Motor neuron (in vitro differentiated cells): ENCODE measurements at regions not wholly inside any gene's neighbourhood (a gene's known extent, or its start where the extent isn't known, plus 50 kb on each side); places are given as distances from the start of the nearest gene placed in this dataset.

Source experiments
- ATAC-seq, 8 experiments: fragments of 200-7000 bp; cut with Tn5 transposase; replicated peaks in 6 of 8; 2 replicates each; pipeline ENCODE4 v1.8.0; 2021; ENCODE audit warnings: mild to moderate bottlenecking in 8 of 8, moderate library complexity in 8 of 8
- H3K27ac ChIP-seq, 2 donors: fragments of 250-450 bp; sonication (Bioruptor Pico); 2 replicates each; pipeline ENCODE4 v1.9.0; 2021; ENCODE audit warnings: antibody characterized with exemption in 2 of 2, mild to moderate bottlenecking in 2 of 2, moderate library complexity in 1 of 2
- H3K4me1 ChIP-seq, 2 donors: fragments of 250-450 bp; sonication (Bioruptor Pico); replicated peaks in 1 of 2; 2 replicates each; pipeline ENCODE4 v1.6.1; 2021; ENCODE audit warnings: antibody characterized with exemption in 2 of 2, mild to moderate bottlenecking in 2 of 2, moderate library complexity in 1 of 2
- H3K4me3 ChIP-seq, 5 donors: fragments of 250-450 bp; sonication (Bioruptor Pico); 2 replicates each; pipeline ENCODE4 v1.9.0; 2021; ENCODE audit warnings: antibody characterized with exemption in 5 of 5, mild to moderate bottlenecking in 5 of 5, moderate library complexity in 4 of 5
- WGBS, 10 experiments: fragments of 450-650 bp; shearing (Covaris generic); methylation state at CpG; one replicate each; pipeline ENCODE4 v1.0.0; 2022; 5-methylcytosine and 5-hydroxymethylcytosine counted together
- in situ Hi-C, 9 experiments: fragments of 400-800 bp; cut with MboI; loops; one replicate each; pipeline ENCODE4 v1.15.0; 2021; ENCODE audit warnings: low sequenced_read_pairs in 9 of 9, low pct_unique_long_range_greater_than_20kb in 2 of 9; ENCODE audit not compliant: unreplicated experiment in 9 of 9

DNA sequence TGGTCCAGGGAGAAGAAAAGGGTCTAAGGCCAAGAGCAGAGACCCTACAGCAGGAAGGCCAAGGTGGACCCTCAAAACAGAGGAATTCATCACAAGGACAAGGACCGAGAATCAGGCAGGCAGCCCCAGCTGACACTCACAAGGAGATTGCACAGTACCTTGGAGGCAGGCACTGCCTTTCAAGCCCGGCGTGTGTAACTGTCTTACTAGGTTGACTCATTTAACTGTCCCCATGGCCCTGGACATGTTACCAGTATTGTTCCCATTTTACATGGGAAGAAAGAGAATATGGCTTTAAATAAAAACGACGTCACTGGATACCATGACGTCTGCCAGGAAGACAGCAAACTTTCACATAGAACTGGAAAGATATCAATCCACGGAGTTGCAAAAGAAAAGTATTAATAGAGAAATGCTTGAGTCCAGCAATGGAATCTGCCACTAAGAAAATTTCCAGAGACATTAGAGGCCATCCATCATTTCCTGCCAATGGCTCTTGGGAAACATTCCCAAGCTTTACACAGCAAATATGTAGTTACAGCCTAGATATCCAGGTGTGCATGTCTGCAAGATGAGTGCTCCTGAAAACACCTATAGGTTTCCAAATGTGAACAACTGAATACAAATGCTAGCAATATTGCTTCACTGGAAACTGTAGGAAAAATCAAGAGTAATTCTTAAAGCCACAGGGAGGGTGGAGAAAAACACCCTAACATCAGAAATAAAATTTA is 111.5 kb upstream of the RPS6KA2 start:
- ATAC-seq: peak in 3 of 8 experiments; percentile 3 to 39 (median 8)
- 61 to 100% (median 81%) methylated on average over 2 to 7 of the region's 7 CpGs; no CpG with 5 or more reads in 3 of the 10 experiments for WGBS, 10 experiments
- in situ Hi-C loops: no loop called here
- H3K4me3 ChIP-seq: no peak overlapping the region
- peaks cover 38 to 45% of the 10 kb centered on the region in 2 donors for H3K4me1 ChIP-seq
- no peak overlapping the region for H3K27ac ChIP-seq

DNA sequence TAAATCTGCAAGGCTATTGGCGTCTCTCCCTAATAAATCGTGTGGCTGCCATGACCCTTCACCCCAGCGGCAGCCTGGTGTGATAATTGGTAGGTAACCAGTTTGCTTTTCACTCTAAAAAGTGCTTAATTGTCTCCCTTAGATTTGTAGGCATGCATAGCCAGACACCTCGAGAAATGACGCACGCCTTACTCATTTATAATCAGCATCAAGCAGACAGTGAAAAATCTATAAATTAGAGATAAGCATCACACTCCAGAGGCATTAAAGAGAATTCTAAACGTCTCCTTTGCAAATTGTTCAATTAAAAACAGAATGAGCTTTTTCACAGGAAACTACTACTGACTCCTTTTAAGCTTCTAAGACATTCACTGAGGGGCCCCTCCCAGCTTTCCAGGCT is 110.2 kb upstream of the RPS6KA2 start:
- ATAC-seq: peak in 5 of 8 experiments; percentile 47 to 83 (median 66)
- in situ Hi-C loops: no loop called here
- H3K27ac ChIP-seq: no peak overlapping the region

DNA sequence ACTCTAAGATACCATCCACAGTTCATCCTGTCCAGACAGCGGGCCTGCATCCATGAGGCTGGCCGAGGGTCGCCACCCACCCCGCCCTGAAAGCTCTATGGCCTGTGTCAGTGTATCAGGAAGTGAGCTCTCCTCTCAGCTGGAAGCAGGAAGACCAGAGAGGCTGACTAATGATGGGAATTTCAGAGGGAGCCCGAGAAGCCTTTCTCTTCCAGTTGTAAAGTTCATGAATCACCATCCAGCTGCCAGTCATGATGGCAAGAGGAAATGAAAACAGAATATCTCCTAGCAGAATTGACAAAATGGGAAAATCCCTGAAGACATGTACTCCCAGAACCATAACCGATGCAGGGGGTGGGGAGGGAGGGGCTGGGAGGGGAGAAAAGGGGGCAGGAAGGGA is 109.6 kb upstream of the RPS6KA2 start:
- in situ Hi-C loops: no loop called here
- Histone ChIP-seq H3K27ac (no peak overlapping the region), H3K4me3 (no peak overlapping the region), H3K4me1 (peaks cover 21 to 27% of the 10 kb centered on the region in 2 donors)
- WGBS, 10 experiments: 32 to 87% (median 64%) methylated on average over 1 to 5 of the region's 6 CpGs; no CpG with 5 or more reads in 5 of the 10 experiments
- peak in 7 of 8 experiments; percentile 36 to 78 (median 59) for ATAC-seq

More for the DNA sequence above, 110.2 kb upstream of the RPS6KA2 start:
- 8 to 85% (median 40%) methylated on average over 2 to 7 of the region's 7 CpGs; no CpG with 5 or more reads in 1 of the 10 experiments for WGBS, 10 experiments
- peaks cover 27 to 32% of the 10 kb centered on the region in 2 donors for H3K4me1 ChIP-seq
- no peak overlapping the region for H3K4me3 ChIP-seq

DNA sequence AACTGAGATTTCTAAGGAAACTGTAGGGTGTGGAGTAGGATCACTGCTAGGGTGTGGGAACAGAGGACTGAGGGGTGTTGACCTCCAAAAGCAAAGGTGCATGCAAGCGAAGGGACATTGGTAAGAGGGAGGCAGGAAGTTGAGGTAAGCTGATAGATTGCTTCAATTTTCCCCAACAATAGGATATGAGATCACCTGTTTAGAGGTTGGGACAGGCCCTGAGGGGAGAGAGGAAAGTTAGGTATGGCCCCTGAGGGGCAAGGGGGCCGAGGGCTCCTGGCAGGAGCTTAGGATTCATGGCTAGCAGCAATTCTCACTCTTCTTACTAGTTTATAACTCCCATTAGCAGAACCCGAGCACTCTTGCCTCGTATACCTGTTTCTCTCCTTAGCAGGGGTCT is 106.8 kb upstream of the RPS6KA2 start:
- H3K4me3 ChIP-seq: no peak overlapping the region
- H3K27ac ChIP-seq: no peak overlapping the region
- H3K4me1 ChIP-seq: peaks cover 27 to 36% of the 10 kb centered on the region in 2 donors
- in situ Hi-C loops: no loop called here
- WGBS, 10 experiments: 0 to 93% (median 90%) methylated on average over 1 to 3 of the region's 4 CpGs; no CpG with 5 or more reads in 1 of the 10 experiments
- no peak for ATAC-seq

DNA sequence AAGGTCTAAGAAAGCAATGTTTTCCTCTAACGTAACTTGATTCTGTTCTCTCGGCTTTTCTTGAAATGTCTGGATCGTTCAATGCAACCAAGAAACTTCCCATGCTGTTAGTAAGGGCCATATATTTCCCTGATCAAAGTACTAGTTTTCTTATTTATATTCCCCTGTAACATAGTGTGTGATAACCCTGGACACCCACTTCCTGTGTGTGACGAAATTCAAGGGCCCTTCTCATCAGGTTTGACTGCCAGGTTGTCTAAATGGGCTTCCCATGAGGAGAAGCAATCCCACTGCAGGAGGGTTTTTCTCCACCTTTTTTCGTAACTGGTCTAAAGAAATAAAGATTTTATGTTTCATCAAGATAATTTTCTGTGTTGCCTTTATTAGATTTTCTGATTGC is 102.6 kb upstream of the RPS6KA2 start:
- H3K27ac ChIP-seq: no peak overlapping the region
- H3K4me3 ChIP-seq: no peak overlapping the region

DNA sequence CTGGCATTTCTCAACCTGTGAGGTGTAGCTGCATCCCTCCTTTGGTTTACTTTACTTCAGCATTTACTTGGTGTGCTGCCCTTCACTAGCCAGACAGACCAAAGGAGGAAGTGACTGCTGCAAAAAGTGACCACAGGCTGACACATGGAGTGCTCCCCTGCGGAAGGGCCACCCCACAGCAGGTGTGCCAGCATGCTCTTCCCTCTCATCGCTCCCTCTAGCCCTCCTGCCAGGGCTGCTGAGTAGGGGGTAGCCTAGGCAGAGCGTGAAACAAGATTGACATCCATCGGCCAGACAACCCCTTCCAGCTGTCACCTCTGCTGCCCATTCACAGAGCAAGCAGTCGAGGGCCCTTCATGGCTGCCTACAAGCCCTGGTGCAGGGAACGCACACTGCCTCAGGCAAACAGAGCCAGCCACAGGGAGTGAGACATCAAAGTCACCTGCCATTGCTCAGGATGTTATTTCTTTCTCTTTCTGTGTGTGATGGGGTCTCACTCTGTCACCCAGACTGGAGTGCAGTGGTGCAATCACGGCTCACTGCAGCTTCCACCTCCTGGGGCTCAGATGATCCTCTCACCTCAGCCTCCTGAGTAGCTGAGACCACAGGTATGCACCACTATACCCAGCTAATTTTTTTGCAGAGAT is 102.0 kb upstream of the RPS6KA2 start:
- in situ Hi-C loops: no loop called here

More for the DNA sequence above, 102.6 kb upstream of the RPS6KA2 start:
- in situ Hi-C loops: no loop called here
- ATAC-seq: no peak
- peaks cover 9 to 10% of the 10 kb centered on the region in 2 donors for H3K4me1 ChIP-seq
- WGBS, 10 experiments: 36 to 100% (median 88%) methylated on average over 1 to 5 of the region's 5 CpGs; no CpG with 5 or more reads in 1 of the 10 experiments

DNA sequence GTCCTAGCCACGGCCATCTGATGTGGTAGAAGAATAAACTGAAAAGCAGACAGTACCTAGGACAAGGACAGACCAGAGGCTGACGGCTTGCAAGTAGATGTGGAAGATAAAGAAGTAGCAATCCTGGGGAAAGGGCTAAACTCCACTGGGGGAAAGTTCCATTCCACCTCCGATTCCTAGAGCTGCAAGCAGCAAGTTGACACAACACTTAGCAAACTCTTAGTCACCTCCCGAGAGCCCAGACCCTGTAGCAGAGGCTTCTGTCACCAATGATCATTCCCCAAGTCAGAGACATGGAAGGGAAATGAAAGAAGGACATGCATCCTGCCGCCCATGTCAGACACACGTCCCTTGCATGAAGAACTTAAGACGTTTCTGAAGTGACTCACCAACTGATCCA is 99.2 kb upstream of the RPS6KA2 start:
- in situ Hi-C loops: no loop called here
- Histone ChIP-seq H3K27ac (no peak overlapping the region), H3K4me1 (peaks cover 4 to 5% of the 10 kb centered on the region in 2 donors), H3K4me3 (no peak overlapping the region)
- WGBS, 10 experiments: 0 to 94% (median 82%) methylated on average over 2 to 7 of the region's 7 CpGs; no CpG with 5 or more reads in 1 of the 10 experiments
- ATAC-seq: no peak

More for the DNA sequence above, 102.0 kb upstream of the RPS6KA2 start:
- 31 to 100% (median 90%) methylated on average over 1 to 6 of the region's 7 CpGs; no CpG with 5 or more reads in 5 of the 10 experiments for WGBS, 10 experiments
- ATAC-seq: no peak
- Histone ChIP-seq H3K27ac (no peak overlapping the region), H3K4me1 (peaks cover 9 to 10% of the 10 kb centered on the region in 2 donors), H3K4me3 (no peak overlapping the region)

DNA sequence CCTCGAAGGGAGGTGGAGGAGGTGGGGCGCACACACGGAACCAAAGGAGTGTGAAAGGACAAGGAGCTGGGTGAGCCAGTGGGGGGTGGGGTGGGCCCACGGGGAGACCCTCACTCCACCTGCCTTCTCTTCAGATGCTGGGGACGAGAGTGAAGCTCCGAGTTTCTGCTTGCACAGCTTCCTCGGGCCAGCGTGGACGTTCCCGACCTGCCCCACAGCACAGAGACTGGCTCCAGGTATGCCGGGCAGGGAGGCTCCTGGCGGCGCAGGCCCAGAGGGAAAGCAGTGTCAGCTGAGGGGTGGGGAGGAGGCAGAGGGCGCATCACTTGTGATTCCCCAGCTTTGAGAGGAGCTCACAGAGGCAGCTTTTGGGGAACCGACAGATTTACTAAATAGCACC is 98.5 kb upstream of the RPS6KA2 start:
- no peaks in the 10 kb centered on the region for H3K4me1 ChIP-seq
- H3K4me3 ChIP-seq: no peak overlapping the region
- no peak for ATAC-seq
- in situ Hi-C loops: no loop called here
- WGBS, 10 experiments: 83 to 100% (median 89%) methylated on average over 1 to 8 of the region's 15 CpGs; no CpG with 5 or more reads in 6 of the 10 experiments
- no peak overlapping the region for H3K27ac ChIP-seq

DNA sequence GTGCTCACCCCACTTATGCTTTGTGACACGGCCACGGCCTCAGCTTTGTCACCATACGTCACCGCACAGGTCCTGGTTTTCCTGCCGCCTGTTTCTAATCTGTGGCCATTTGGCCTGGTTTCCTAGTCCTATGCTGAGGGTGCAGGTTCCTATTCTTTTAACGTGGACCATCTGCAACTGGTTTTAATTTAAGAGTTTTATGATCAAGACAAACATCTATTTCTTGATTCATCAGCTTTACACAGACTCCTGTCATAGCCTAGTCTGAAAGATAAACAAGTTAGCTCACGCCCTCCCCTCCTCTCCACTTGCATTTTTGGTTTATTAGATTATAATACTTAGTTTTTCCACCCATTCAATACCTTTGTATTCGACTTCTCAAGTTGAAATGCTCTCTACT is 97.5 kb upstream of the RPS6KA2 start:
- 7 to 93% (median 80%) methylated on average over 3 to 8 of the region's 8 CpGs for WGBS, 10 experiments
- in situ Hi-C loops: no loop called here
- no peak for ATAC-seq
- Histone ChIP-seq H3K4me1 (no peaks in the 10 kb centered on the region), H3K27ac (no peak overlapping the region), H3K4me3 (no peak overlapping the region)

- ATAC-seq: no peak
- Histone ChIP-seq H3K4me3 (no peak overlapping the region), H3K4me1 (no peaks in the 10 kb centered on the region), H3K27ac (no peak overlapping the region)
- in situ Hi-C loops: no loop called here
- 87 to 100% (median 96%) methylated on average over 1 to 8 of the region's 11 CpGs; no CpG with 5 or more reads in 1 of the 10 experiments for WGBS, 10 experiments
These were observed 95.7 kb upstream of the RPS6KA2 start for GRCh38 chr6:166722785-166723184.

GRCh38 chr6:166721576-166721975 is 94.5 kb upstream of the RPS6KA2 start:
- WGBS, 10 experiments: 79 to 100% (median 86%) methylated on average over 1 to 13 of the region's 17 CpGs; no CpG with 5 or more reads in 4 of the 10 experiments
- Histone ChIP-seq H3K27ac (no peak overlapping the region), H3K4me3 (no peak overlapping the region), H3K4me1 (no peaks in the 10 kb centered on the region)
- in situ Hi-C loops: no loop called here
- ATAC-seq: no peak

GRCh38 chr6:166720856-166721255 is 93.8 kb upstream of the RPS6KA2 start:
- ATAC-seq: no peak
- in situ Hi-C loops: no loop called here
- Histone ChIP-seq H3K4me3 (no peak overlapping the region), H3K27ac (no peak overlapping the region), H3K4me1 (no peaks in the 10 kb centered on the region)
- WGBS, 10 experiments: 83 to 100% (median 95%) methylated on average over 2 to 7 of the region's 7 CpGs; no CpG with 5 or more reads in 1 of the 10 experiments

DNA sequence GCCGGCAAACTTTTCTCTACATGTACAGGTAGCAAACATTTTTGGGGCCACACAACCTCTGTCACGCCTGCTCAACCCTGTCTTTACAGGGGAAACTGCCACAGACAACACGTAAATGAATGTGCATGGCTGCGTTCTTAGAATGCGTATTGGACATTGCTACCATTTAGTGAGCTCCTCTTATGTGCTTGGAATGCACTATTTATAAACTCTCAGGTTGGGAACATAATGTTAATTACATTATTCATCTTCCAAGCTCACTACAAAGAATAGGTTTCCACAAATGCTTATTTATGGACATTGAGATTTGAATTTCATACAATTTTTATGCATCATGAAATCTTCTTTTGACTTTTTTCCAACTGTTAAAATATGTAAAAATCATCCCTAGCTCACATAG is 92.0 kb upstream of the RPS6KA2 start:
- ATAC-seq: peak in 3 of 8 experiments; percentile 35 to 93 (median 49)
- WGBS, 10 experiments: 26 to 97% (median 80%) methylated on average over 2 to 5 of the region's 5 CpGs; no CpG with 5 or more reads in 1 of the 10 experiments
- Histone ChIP-seq H3K4me3 (no peak overlapping the region), H3K4me1 (no peaks in the 10 kb centered on the region), H3K27ac (no peak overlapping the region)
- in situ Hi-C loops: no loop called here
